GM19455 (cell line): ENCODE measurements at regions not wholly inside any gene's neighbourhood (a gene's known extent, or its start where the extent isn't known, plus 50 kb on each side); places are given as distances from the start of the nearest gene placed in this dataset.
A peak's percentile ranks its signal among the peaks of the same experiment; 100 is the strongest.

Experiments
- ATAC-seq: cut with Tn5 transposase; IDR thresholded peaks from one replicate; pipeline ENCODE4 v1.9.1; 2021; ENCODE audit not compliant: unreplicated experiment

DNA sequence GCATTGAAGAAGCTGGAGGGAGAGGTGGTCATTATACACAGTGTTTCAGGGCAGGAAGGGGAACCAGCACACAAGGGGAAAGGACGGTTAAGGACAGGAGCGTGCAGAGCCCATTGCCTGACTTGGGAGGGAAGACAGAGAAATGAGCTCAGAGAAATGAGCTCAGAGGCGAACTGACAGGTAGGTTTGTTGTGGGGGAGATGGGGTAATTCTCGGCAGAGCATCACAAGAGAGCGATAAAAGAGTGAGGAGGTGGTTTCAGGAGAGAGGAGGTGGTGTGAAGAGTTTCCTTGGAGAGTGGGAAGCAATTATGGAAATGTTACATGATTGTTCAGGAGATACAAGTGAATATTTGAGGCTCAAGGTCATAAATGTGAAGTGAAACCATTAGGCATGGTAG is 61.0 kb downstream of the MRGPRX1 start:
- no peak for ATAC-seq

GRCh38 chr11:18865951-18866350 is 73.3 kb downstream of the MRGPRX1 start:
- ATAC-seq: no peak

GRCh38 chr11:18865261-18865660 is 73.7 kb upstream of the PTPN5 start:
- no peak for ATAC-seq

DNA sequence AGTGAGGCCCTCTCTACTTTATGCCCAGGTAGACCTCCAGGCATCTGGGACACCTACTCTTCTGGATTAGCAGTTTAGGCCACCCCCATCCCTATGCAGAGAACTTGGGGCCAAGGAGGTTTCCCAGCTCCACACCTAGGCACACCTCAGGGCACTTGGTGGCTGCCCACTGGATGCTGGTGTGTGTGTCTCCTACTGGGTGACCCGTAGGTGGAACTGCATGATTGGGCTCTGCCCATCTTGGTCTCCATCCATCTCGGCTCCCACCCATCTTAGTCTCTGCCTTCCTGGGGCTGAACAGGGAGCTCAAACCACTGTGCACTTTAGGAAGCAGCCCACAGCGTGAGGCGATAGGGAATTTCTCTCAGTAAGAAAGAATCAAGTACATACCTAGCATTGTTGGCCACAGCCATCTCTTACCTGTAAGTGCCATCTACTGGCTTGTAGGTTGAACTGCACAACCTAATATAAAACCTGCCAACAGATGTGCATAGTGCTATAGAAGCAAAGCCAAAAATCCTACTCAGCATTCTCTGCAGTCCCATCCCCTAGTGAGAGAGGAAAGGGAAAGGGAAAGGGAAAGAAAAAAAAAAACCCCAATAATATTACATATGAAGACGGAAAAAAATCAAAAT is 61.6 kb upstream of the PTPN5 start:
- peak; percentile 64 for ATAC-seq

DNA sequence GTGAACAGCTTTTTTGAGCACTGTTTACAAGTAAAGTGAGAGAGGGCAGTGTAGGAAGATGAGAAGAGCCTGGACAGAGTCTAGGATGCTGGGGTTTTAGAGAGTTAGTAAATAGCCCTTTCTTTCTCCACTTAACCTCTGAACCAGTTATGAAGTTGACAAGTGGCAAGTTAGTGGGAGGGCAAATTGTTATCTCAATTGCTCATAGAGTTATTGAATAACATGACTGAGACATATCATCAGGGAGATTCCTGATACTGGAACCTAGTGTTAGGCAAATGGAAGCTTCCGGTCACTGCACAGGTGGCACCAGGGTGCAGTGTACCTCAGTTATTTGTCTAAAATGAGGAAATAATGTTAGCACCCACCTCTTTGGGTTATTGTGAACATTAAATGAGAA is 57.8 kb upstream of the PTPN5 start:
- no peak for ATAC-seq

- ATAC-seq: no peak
Observed at GRCh38 chr11:18844753-18845367, 53.3 kb upstream of the PTPN5 start.
